ENCODE measurements at regions not wholly inside any gene's neighbourhood (a gene's known extent, or its start where the extent isn't known, plus 50 kb on each side); places are given as distances from the start of the nearest gene placed in this dataset.

DNA sequence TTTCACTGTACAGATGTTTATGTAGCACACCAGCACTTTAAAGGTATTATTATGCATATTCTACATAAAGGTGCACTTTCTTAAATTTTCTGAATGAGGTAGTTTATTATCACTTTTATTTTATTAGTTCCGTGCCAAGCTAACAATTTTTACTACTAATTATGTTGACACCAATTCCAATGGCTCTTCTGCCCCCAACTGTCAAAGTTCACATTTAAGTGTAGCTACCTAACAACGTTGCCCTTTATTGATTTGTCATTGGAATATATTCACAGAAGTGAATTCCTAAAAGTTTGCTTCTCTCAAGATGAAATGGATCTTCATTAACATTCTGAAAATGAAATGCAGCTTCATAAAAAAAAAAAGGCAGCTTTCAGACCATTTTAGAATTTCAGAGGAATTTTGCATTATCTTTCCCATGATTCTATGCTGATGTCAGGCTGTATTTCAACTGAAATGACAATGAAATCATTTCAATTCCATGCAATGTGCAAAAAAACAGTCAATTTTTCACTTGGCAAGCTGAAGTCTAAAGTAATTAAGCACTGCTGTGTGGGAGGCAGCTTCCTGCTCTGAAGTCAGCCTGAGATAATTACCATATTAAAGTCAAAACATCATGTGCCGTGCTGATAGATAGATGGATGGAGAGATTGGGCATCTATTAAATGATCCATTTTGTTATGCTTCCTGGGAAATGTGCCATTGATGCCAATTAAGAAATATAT, 229.2 kb downstream of the TTLL7 start:
- DNase-seq = no peak

DNA sequence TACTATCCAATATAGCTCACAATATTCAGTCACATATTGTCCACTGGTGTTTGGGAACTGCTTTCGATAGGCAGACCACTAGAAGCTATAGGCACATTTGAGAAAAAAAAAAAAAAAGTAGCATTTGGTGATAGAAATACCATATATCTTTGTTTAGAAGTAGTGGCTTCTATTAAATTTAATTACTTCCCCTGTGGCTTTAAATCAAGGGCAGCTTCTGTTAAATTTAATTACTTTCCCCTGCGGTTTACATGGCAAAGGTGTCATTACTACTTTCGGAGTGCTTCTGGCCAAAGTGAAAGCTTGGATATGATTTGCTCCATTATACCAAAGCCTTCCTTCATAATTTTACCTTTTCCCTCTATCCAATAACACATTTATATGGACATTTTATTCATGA, 229.9 kb downstream of the TTLL7 start:
- DNase-seq = no peak

DNA sequence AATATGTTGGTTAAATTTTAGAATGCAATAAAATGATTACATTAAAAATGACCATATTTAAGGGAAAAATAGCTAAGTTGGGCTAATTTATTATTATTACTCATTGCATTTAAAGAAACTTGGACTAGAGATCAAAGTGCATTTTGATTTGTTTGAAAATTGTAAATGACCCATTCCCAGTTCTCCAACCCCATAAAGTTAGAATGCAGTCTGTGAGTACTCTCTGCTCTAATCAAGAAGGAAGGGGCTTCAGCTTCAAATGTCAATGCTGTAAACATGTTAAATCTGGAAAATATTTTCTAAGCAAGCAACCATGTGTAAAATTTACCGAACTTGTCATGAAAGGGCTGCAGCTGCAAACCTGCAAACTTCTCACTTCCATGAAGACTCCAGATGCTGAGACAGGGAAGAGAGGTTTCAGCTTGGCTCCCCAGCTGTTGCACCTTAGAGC, 232.7 kb downstream of the TTLL7 start:
- no peak for DNase-seq

DNA sequence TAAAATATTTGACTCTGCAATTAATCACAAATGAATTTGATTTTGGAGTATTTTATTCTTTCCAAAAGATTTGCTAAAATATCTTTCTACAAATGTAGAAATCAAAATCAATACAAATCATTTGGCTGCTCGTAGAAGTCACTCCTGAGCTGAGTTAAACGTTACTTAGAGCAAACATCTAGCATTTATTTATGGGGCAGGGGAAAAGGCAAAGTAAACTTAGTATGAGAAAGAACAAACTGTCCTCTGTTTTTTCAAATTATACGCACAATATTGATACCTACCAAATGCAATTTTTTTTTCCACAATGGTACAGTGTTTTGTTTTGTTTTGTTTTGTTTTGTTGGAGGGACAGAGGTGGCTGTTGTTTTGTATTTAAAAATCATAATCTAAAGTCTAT, 233.8 kb downstream of the TTLL7 start:
- DNase-seq = no peak

DNA sequence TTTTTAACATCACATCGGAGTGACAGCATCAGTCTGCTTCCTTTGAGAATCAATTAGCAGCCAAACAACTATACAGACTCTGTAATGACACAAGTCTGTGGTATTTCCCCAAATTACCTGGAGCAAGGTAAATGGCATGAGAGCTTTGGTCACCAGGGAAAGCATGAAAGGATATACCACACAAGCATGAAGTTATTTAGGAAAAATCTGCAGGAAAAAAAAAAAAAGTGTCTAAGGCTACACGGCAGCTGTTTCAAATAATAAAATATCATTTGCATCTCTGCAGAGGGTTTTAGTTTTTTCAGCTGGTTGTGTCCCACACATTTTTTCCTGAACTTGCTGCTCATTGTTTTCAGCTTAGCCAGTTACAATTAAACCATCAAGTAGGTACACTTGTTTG, 234.7 kb downstream of the TTLL7 start:
- no peak for DNase-seq

DNA sequence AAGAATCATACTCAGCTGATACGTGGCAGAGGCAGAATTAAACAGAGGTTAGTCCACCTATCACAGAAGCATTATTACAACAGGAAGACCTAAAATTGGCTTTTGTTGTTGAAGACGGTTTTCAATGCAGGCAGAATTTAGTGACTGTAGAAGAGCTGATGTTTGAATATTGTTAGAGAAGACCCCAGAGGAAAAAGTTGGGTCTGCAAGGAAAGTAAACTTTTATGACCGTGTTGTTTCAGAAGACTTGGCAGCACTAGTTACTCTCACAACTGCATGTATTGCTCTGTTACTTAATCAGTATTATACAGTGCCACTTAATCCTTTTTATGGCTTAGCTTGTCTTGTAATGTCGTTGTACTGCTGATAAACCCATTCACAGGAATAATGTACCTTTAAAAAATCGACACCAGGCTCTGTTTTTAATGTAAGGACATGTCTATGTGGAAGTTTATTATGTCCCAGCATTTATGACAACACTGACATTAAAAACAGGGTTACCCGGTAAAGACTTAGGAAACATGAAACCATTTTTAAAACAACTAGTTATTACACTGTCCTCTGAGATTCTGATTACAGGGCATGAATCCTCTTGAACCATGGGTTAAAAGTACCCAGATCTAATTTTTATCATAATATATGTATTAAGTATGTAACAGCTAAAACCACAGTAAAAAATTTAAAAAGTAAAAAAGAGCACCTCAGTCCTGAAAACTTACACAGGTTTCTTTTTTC, 235.4 kb downstream of the TTLL7 start:
- no peak for DNase-seq

DNA sequence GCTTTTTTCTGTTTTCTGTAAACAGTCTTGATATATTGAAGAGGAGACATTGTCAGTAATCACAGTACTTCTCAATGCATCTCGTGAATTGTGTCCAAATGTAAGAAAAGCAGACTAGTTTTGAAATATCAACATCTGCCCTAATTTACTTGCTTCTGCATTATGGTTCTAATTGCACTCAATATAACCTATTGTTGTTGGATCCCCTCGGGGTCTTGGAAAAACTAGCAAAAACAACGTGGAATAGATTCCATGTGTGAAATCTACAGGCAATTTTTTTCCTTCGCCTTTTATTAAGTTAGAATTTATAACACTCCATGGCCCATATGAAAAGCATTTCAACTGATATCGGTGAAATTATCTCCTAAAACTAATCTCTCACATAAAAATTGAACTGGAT, 236.5 kb downstream of the TTLL7 start:
- DNase-seq = no peak

DNA sequence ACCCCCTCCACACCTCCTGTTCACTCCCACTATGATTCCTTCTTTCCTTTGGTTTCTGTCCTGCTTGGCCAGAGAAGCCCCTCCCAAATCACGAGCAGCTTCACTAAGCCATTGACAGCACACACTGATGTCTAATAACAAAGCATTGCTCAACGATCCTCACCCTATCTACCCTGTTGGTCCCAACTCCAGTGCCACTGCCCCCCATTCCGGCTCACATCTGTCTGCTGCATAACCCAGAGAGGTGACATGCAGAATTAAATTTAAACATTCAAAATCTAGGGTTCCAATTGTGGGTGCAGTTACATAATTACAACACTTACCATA, 236.9 kb downstream of the TTLL7 start:
- DNase-seq = no peak

DNA sequence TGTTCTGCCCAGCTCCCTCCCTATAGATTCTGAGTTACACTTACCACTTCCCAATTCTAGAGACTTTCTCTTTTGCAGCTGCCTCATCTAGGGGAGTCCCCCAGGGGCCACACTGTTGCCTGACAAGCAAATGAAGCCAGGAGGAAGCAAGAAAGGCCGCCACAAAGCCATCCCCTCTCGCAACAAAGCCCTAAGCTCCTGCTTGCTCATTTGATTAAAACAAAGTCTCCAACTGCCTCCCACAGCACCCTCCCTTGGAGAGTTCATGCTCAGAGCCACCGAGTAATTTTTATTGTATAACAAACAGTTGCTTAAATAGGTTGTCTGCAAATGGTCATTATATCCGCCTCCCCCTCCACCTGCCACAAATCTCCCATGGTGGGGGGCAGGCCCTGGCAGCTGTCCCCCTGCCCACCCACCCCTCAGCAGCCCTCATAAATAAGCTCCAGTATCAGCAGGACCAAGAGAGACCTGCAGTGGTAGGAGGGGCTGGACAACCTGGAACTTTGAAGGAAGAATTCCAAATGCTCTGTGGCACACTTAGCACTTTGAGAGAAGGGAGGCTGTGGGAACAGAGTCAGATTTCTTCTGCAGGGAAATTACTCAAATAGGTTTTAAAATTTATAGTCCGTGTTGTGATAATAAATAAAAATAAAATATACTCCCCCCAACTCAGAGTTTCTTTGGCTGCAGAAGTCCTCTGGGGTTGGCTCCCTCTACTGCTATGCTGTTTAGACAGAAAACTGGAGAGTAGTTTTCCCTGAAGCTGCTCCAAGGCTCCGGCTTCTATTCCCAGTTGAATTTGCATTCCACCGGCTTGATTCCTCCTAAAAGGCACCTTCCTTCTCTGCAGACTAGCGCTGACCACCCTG, 237.5 kb downstream of the TTLL7 start:
- peak; percentile 51 for DNase-seq

DNA sequence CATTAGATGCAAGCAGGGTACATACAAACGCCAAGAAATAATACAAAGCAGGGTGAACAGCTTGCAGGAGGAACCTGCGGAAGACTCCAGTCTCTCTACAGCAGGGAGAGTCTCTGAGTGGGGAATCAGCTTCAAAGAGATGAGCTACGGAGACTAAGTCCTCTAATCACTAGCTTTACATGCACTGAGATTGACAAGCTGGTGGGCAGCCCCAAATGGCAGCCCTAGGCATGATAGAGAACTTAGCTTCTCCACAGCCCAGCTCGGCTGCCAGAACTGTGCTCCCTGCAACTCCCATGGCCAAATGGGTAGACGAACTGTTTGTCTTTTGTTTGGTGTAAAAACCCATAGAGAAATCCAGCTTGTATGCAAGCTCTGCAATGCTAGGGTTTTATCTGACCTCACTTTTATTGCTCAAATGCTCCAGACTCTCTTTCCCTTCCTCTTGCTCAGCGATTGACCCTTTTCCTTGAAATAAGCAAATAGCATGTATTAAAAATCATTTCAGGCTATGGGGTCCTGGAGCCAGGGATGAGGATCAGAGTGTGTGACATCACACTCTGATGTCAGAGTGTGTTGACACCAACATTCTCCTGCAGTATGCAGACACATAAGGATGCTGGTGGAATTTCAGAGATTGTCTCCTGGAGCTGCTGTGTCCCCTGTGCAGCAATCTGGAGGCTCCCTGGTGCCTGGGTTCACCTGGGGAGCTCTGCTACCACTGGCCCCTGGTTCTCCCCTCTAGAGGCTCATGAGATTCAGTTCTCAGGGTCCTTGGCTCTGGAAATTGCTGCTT, 238.5 kb downstream of the TTLL7 start:
- peak; percentile 4 for DNase-seq

DNA sequence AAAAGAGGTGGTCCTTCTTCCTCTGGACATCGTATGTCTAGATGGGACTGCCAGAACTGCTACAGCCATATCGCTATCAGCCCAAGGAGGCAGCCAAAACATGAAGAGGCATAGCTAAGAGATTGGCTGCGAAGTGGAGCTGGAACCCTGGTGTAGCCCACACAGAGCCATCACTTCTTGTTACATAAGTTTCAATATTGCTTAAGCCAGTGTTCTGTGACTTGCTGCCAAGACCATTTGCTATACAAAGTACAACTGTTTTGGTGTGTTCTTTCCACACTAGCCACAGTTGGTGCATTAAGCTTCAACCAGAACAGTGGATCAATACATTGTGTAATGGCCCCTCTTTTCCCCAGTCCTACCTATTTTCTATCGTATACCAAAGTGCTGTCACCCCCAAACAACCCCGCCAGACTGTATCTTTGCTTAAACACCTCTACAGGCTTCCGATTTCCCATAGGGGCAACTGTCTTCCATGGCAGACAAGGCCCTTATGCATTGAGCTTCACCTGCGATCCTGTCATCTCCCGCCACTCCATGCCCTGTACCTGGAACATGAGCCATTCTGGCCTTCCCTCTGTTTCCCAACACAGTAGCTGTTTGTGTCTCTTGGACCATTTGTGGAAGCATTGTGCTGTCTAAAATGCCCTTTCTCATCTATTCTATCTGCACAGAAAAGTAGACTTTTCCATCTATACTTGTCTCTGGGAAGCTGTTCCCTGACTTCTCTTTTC, 241.8 kb downstream of the TTLL7 start:
- DNase-seq = no peak

DNA sequence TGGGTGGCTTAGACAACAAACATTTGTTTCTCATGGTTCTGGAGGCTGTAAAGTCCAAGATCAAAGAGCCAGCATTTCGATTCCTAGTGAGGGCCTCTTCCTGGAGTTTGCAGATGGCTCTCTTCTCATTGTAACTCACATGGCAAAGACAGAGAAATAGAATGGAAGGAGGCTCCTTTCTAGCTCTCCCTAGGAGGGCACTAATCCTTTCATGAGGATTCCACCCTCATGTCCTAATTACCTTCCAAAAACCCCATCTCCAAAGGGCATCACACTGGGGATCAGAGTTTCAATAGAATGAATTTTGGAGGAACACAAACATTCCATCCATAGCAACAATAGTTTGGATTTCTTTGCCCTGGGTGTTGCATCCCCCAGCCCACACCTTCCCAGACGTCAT, 247.3 kb downstream of the TTLL7 start:
- no peak for DNase-seq

DNA sequence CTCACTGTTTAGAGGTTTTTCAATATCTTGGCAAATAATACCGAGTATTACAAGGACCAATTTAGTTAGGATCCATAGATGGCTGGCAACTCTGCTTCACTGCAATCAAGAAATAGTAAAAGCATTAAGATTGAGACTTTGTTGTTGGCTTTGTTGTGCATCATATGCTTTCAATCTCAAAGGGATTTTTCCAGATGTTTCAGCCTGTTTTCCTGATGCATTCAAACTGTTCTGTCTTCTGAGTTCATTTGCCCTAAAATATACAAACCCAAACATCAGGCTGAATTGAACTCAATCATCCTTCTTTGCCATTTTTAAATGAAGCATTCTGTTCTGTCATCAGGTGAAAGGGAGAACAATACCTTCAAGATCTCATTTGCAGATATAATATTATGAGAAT, 248.7 kb downstream of the TTLL7 start:
- no peak for DNase-seq

DNA sequence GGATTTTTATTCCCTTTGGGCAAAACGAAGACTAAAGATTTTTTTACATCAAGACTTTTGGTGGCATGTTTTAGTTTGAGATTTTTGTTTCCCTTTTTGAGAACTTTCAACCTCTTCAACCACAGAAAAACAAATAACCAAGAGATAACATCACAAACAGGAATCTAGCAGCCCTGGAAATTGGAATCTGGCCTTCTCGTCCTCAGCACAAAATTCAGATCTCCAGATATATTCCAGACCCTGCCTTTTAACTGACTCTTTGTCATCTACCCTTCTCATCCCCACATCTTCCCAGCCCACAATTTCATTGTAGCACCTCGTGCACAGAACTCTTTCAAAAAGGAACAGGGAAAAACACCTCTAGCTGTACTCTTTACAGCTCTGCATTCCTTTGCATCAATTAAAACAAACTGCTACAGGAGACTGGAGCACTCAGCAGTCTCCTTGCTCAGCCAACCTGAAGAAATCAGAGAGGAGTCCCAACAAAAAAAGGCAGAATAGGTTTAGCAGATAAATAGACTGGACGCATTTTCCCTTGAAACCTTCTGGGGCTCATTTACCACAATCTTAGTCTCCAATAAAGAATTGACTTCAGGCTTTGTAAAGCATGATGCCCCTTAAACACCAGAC, 251.0 kb downstream of the TTLL7 start:
- no peak for DNase-seq

DNA sequence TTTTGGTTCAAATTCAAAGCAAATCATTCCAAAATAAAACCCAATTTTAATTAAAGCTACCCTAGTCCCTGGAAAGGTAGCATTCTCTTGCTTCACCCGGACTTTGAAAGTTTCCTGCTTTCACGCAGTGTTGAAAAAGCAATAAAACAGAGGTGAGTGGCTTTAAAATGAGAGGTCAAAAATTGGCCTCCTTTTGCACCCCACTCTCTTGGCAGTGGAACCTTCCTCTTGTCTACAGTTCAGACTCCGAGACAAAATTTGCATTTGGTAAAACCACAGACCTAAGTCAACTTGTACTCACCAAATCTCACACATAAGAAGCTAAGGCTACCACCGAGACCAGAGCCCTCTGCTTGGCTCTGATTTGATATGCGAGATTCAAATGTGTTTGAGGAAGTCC, 252.7 kb downstream of the TTLL7 start:
- DNase-seq = no peak

DNA sequence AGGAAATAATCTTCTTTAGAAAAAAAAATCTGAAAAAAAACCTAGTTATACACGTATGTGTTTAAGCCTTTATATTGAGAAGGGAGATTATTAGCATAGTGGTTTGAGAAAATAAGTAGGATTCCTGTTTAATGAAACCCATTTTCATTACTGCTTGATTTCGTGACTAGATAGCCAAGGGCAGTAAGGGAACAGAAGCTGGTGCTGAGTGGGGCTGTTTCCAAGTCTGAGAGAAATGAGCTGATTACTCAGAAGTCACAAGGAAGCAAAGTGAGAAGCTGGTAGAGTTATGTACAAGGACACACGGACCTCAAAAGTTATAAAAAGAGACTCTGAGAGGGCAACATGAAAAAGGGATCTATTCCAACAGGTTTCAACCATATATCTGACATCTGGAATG, 256.5 kb downstream of the TTLL7 start:
- no peak for DNase-seq

DNA sequence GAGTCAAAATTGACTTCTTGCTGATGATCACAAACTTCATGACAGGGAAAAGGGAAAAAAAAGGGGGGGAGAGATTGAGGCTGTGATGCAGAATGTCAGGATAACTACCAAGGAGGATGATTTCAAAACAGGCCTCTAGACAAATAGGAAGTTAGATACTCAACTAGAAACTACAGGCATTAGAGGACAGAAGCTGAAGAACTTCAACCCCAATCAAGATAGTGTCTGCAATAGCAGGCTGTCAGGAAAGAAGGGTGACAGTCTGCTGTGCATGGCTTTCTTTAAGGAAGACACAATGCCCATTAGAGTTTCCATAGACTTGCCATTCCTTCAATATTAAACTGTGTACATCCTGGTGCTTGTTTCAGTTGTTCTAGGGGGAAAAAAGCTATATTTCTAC, 257.2 kb downstream of the TTLL7 start:
- peak; percentile 12 for DNase-seq

DNA sequence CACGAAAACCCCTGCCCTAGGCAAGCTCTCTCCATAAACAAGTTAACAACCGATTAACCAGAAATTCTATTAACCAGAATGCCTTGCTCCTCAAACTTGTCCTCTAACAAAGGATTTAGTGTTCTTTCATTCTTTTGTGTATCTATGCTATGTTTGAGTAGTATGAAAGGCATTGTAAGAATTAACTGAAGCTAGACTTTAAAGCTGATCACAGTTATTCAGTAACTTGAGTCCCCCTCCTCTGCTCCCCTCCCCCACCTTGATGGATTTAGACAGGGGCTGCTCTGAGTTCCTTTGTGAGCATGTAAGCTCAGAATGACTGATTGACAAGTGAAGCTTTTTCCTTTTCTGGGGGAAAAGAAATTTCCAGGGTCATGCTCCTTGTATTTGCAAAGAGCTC, 257.6 kb downstream of the TTLL7 start:
- no peak for DNase-seq

DNA sequence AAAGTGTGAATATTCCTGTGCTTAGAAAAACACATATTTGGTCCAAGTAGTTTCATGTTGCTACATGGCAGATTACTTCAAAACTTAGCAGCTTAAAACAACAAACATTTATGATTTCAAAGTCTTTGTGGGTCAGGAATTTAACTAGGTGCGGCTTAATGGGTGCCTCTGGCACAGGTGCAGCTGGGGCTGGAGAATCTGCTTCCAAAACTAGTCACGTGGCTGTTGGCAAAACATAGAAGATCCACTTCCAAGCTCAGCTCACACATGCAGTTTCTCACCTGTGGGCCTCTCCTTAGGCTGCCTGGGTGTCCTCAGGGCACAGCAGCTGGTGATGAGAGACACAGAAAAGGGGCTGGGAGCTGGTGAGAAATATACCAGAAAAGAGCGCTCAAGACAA, 263.4 kb downstream of the TTLL7 start:
- DNase-seq = no peak

DNA sequence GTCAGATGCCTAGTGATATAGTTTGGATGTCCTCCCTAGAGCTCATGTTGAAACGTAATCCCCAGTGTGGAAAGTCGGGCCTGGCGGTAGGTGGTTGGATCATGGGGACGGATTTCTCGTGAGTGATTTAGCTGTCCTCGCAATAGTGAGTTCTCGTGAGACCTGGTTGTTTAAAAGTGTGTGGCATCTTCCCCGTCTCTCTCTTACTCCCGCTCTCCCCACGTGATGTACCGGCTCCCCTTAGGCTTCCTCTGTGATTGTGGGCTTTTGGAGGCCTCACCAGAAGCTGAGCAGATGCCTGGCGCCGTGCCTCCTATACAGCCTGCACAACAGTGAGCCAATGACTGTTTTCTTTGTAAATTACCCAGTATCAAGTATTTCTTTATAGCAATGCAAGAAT, 264.5 kb downstream of the TTLL7 start:
- DNase-seq = no peak

DNA sequence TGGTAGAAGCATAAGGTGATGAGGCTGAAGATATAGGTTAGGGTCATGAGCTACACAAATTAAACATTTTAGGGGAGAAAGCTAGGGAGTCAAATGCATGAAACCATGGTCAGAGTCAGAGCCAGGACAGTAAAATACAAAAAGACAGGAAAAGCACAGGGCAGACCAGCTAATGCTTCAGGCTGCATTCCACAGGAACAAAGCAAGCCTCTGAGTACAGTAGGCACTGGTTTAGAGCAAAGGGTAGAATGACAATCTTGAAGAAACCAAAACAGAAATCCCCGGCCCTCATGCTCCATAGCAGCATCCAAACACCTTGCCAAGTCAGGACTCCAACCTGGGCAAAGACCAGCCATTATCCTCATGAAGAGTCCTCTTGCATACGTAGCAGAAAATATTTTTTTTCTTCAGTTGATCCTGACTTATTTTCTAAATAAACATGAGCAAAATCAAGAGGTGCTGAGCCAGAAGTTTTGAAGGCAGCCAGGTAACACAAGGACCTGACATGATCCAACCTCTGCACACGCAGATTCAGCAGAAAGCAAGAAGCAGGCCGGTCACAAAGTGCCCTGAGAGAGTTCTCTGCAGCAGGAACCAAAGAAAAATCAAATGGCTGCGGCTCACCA, 273.1 kb downstream of the TTLL7 start:
- no peak for DNase-seq

Measured in inflammatory macrophage treated with lipopolysaccharide for 4 hours (primary cell).